Right atrium auricular region (tissue), 2 donors: ENCODE measurements at regions not wholly inside any gene's neighbourhood (a gene's known extent, or its start where the extent isn't known, plus 50 kb on each side); places are given as distances from the start of the nearest gene placed in this dataset.

Experiments used
- DNase-seq: peaks from one replicate; pipeline ENCODE4 v3.0.0-alpha.2; 2019; ENCODE audit warnings: low spot score
- H3K27ac ChIP-seq, 2 donors: fragments of 200-600 bp; sonication (generic); 1 replicate in 1 of 2; 2 replicates in 1 of 2; pipeline ENCODE4 v1.5.1; 2016 to 2019
- H3K27me3 ChIP-seq, 2 donors: fragments of 200-600 bp; sonication (generic); one replicate each; pipeline versions ENCODE4 v1.5.1 to v1.6.0; 2017 to 2019
- H3K36me3 ChIP-seq: fragments of 200-600 bp; sonication (generic); one replicate; pipeline ENCODE4 v1.5.1; 2016
- H3K4me1 ChIP-seq, 2 donors: fragments of 200-600 bp; sonication (generic); one replicate each; pipeline versions ENCODE4 v1.5.1 to v1.6.0; 2017 to 2019
- H3K4me3 ChIP-seq, 2 donors: fragments of 200-600 bp; sonication (generic); 1 replicate in 1 of 2; 2 replicates in 1 of 2; pipeline ENCODE4 v1.5.1; 2017 to 2019; ENCODE audit warnings: mild to moderate bottlenecking in 1 of 2, moderate library complexity in 1 of 2
- H3K9me3 ChIP-seq, 2 donors: fragments of 200-600 bp; sonication (generic); one replicate each; pipeline ENCODE4 v1.5.1; 2019
- TF ChIP-seq, protein P1 (sequence below), 2 donors: fragments of 200-600 bp; sonication (generic); IDR thresholded peaks; one replicate each; pipeline ENCODE4 v1.5.1; 2019; ENCODE audit warnings: antibody characterized with exemption in 2 of 2

- Histone ChIP-seq H3K4me3 (no peak overlapping the region), H3K36me3 (no peaks in the 10 kb centered on the region), H3K27me3 (no peaks in the 10 kb centered on the region), H3K9me3 (no peaks in the 10 kb centered on the region), H3K27ac (no peak overlapping the region), H3K4me1 (no peaks in the 10 kb centered on the region)
- no peak for DNase-seq
- TF ChIP-seq, protein P1, sequence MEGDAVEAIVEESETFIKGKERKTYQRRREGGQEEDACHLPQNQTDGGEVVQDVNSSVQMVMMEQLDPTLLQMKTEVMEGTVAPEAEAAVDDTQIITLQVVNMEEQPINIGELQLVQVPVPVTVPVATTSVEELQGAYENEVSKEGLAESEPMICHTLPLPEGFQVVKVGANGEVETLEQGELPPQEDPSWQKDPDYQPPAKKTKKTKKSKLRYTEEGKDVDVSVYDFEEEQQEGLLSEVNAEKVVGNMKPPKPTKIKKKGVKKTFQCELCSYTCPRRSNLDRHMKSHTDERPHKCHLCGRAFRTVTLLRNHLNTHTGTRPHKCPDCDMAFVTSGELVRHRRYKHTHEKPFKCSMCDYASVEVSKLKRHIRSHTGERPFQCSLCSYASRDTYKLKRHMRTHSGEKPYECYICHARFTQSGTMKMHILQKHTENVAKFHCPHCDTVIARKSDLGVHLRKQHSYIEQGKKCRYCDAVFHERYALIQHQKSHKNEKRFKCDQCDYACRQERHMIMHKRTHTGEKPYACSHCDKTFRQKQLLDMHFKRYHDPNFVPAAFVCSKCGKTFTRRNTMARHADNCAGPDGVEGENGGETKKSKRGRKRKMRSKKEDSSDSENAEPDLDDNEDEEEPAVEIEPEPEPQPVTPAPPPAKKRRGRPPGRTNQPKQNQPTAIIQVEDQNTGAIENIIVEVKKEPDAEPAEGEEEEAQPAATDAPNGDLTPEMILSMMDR (IDR thresholded peaks at IDR 0.05) = no peak
Observed at GRCh38 chr3:27779176-27779575, 57.1 kb upstream of the EOMES start.

DNA sequence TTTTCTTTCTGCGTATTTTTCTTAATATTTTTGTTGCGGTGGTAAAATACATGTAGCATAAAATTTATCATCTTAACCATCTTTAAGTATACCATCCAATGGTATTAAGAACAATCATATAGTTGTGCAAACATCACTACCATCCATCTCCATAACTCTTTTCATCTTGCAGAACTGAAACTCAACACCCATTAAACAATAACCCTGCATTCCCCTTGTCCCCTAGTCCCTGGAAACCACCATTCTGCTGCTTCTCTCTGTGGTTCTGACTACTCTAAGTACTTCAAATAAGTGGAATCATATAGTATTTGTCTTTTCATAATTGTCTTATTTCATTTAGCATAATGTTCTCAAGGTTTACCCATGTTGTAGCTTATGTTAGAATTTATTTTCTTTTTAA, 67.3 kb upstream of the EOMES start:
- H3K27me3 ChIP-seq = no peaks in the 10 kb centered on the region
- no peaks in the 10 kb centered on the region for H3K4me1 ChIP-seq
- H3K9me3 ChIP-seq = no peaks in the 10 kb centered on the region
- DNase-seq = no peak
- no peaks in the 10 kb centered on the region for H3K36me3 ChIP-seq
- TF ChIP-seq, protein P1 (IDR thresholded peaks at IDR 0.05) = no peak
- no peak overlapping the region for H3K4me3 ChIP-seq
- H3K27ac ChIP-seq = no peak overlapping the region

GRCh38 chr3:27791956-27792355, 69.8 kb upstream of the EOMES start:
- TF ChIP-seq, protein P1 (IDR thresholded peaks at IDR 0.05) = no peak
- Histone ChIP-seq H3K9me3 (no peaks in the 10 kb centered on the region), H3K36me3 (no peaks in the 10 kb centered on the region), H3K4me3 (no peak overlapping the region), H3K27me3 (no peaks in the 10 kb centered on the region), H3K4me1 (no peaks in the 10 kb centered on the region), H3K27ac (no peak overlapping the region)
- no peak for DNase-seq

GRCh38 chr3:27792869-27793268, 70.7 kb upstream of the EOMES start:
- Histone ChIP-seq H3K4me3 (no peak overlapping the region), H3K27me3 (no peaks in the 10 kb centered on the region), H3K4me1 (no peaks in the 10 kb centered on the region), H3K36me3 (no peaks in the 10 kb centered on the region), H3K9me3 (no peaks in the 10 kb centered on the region), H3K27ac (no peak overlapping the region)
- TF ChIP-seq, protein P1 (IDR thresholded peaks at IDR 0.05) = no peak
- no peak for DNase-seq

DNA sequence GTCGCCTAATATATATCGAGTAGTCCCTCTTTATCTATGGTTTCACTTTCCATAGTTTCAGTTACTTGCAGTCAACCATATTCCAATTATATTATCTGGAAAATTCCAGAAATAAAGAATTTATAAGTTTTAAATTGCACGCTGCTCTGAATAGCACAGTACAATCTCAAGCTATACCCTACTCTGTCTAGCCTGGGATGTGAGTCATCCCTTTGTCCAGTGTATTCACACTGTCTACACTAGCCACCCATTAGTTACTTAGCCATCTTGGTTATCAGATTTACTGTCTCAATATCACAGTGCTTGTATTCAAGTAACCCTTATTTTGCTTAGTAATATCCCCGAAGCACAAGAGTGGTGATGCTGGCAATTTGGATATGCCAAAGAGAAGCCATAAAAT, 72.1 kb upstream of the EOMES start:
- H3K4me1 ChIP-seq = no peaks in the 10 kb centered on the region
- TF ChIP-seq, protein P1 (IDR thresholded peaks at IDR 0.05) = no peak
- no peak overlapping the region for H3K27ac ChIP-seq
- DNase-seq = no peak
- no peaks in the 10 kb centered on the region for H3K27me3 ChIP-seq
- H3K9me3 ChIP-seq = no peaks in the 10 kb centered on the region
- H3K4me3 ChIP-seq = no peak overlapping the region
- no peaks in the 10 kb centered on the region for H3K36me3 ChIP-seq

DNA sequence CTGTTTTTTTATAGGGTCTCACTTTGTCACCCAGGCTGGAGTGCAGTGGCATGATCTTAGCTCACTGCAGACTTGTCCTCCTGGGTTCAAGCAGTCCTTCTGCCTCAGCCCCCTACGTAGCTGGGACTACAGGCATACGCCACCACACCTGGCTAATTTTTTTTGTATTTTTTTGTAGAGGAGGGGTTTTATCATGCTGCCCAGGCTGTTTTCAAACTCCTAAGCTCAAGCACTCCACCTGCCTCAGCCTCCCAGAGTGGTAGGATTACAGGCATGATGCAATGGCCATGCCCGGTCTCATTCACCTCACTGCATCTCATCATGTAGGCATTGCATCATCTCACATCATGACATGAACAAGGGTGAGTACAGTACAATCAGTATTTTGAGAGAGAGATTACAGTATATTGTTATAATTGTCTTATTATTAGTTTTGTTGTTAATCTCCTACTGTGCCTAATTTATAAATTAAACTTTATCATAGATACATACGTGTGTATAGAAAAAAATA, 74.3 kb upstream of the EOMES start:
- TF ChIP-seq, protein P1 (IDR thresholded peaks at IDR 0.05) = no peak
- no peak overlapping the region for H3K27ac ChIP-seq
- no peaks in the 10 kb centered on the region for H3K9me3 ChIP-seq
- H3K4me3 ChIP-seq = no peak overlapping the region
- DNase-seq = no peak
- no peaks in the 10 kb centered on the region for H3K36me3 ChIP-seq
- no peaks in the 10 kb centered on the region for H3K27me3 ChIP-seq
- no peaks in the 10 kb centered on the region for H3K4me1 ChIP-seq
